ENCODE measurements at regions not wholly inside any gene's neighbourhood (a gene's known extent, or its start where the extent isn't known, plus 50 kb on each side); places are given as distances from the start of the nearest gene placed in this dataset.

- Histone ChIP-seq H3K27ac (no peak overlapping the region), H3K27me3 (no peaks in the 10 kb centered on the region), H3K4me3 (no peak overlapping the region), H3K9me3 (no peaks in the 10 kb centered on the region), H3K36me3 (no peaks in the 10 kb centered on the region), H3K4me1 (no peaks in the 10 kb centered on the region)
- DNase-seq: no peak
- TF ChIP-seq POLR2A (IDR thresholded peaks at IDR 0.05) (no peak), CTCF (IDR thresholded peaks at IDR 0.05) (no peak)
- intact Hi-C loops (cut with DNase I; ENCODE audit: low total_unique reads): no loop called here
These were observed 522.9 kb downstream of the NOVA1 start for GRCh38 chr14:26074892-26075291.

GRCh38 chr14:26070443-26070842 lies 527.4 kb downstream of the NOVA1 start:
- Histone ChIP-seq H3K4me3 (no peak overlapping the region), H3K36me3 (no peaks in the 10 kb centered on the region), H3K27me3 (no peaks in the 10 kb centered on the region), H3K4me1 (no peaks in the 10 kb centered on the region), H3K27ac (no peak overlapping the region), H3K9me3 (no peaks in the 10 kb centered on the region)
- intact Hi-C loops (cut with DNase I; ENCODE audit: low total_unique reads): no loop called here
- TF ChIP-seq CTCF (IDR thresholded peaks at IDR 0.05) (no peak), POLR2A (IDR thresholded peaks at IDR 0.05) (no peak)
- DNase-seq: no peak

GRCh38 chr14:26067786-26068459 lies 529.9 kb downstream of the NOVA1 start:
- Histone ChIP-seq H3K4me3 (no peak overlapping the region), H3K27ac (no peak overlapping the region), H3K36me3 (no peaks in the 10 kb centered on the region), H3K27me3 (no peaks in the 10 kb centered on the region), H3K9me3 (no peaks in the 10 kb centered on the region), H3K4me1 (no peaks in the 10 kb centered on the region)
- no peak for TF ChIP-seq CTCF (IDR thresholded peaks at IDR 0.05)
- TF ChIP-seq POLR2A (IDR thresholded peaks at IDR 0.05): no peak
- intact Hi-C loops (cut with DNase I; ENCODE audit: low total_unique reads): no loop called here
- no peak for DNase-seq

GRCh38 chr14:26067341-26067740 lies 530.5 kb downstream of the NOVA1 start:
- H3K36me3 ChIP-seq: no peaks in the 10 kb centered on the region
- intact Hi-C loops (cut with DNase I; ENCODE audit: low total_unique reads): no loop called here
- no peaks in the 10 kb centered on the region for H3K4me1 ChIP-seq
- no peak overlapping the region for H3K27ac ChIP-seq
- H3K27me3 ChIP-seq: no peaks in the 10 kb centered on the region
- H3K4me3 ChIP-seq: no peak overlapping the region
- no peak for TF ChIP-seq CTCF (IDR thresholded peaks at IDR 0.05)
- TF ChIP-seq POLR2A (IDR thresholded peaks at IDR 0.05): no peak
- no peak for DNase-seq
- H3K9me3 ChIP-seq: no peaks in the 10 kb centered on the region

GRCh38 chr14:26056036-26056616 lies 541.7 kb downstream of the NOVA1 start:
- Histone ChIP-seq H3K36me3 (no peaks in the 10 kb centered on the region), H3K4me1 (no peaks in the 10 kb centered on the region), H3K27ac (no peak overlapping the region), H3K9me3 (no peaks in the 10 kb centered on the region), H3K4me3 (no peak overlapping the region), H3K27me3 (no peaks in the 10 kb centered on the region)
- TF ChIP-seq CTCF (IDR thresholded peaks at IDR 0.05) (no peak), POLR2A (IDR thresholded peaks at IDR 0.05) (no peak)
- intact Hi-C loops (cut with DNase I; ENCODE audit: low total_unique reads): no loop called here
- DNase-seq: no peak
